Dermis blood vessel endothelial cell (primary cell): ENCODE measurements at regions not wholly inside any gene's neighbourhood (a gene's known extent, or its start where the extent isn't known, plus 50 kb on each side); places are given as distances from the start of the nearest gene placed in this dataset.
"Not testable (repeated sequence)": the region's sequence is repeated elsewhere in the genome, so short reads cannot be mapped to it uniquely, and the experiment has no call there.

Experiments
- DNase-seq: peaks from one replicate; pipeline ENCODE4 v3.0.0; 2010

DNA sequence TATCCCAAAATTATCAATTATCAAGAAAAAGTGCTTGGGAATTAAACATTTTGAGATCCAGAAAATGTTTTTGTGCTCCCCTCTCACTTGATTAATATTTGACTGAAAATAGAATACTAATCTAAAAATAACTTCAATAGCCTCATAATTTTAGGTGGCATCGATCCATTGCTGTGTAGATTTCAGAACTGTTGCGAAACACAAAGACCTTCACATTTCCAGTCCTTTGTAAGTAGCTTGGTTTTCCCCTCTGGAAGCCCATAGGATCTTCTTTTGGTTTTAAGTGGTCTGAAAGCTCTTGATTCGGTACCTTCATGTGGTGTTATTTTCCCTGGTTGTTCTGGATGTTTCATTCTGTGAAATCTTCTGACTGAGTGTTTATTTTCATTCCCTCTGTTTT lies 176.5 kb downstream of the NUFIP1 start:
- DNase-seq: no peak

DNA sequence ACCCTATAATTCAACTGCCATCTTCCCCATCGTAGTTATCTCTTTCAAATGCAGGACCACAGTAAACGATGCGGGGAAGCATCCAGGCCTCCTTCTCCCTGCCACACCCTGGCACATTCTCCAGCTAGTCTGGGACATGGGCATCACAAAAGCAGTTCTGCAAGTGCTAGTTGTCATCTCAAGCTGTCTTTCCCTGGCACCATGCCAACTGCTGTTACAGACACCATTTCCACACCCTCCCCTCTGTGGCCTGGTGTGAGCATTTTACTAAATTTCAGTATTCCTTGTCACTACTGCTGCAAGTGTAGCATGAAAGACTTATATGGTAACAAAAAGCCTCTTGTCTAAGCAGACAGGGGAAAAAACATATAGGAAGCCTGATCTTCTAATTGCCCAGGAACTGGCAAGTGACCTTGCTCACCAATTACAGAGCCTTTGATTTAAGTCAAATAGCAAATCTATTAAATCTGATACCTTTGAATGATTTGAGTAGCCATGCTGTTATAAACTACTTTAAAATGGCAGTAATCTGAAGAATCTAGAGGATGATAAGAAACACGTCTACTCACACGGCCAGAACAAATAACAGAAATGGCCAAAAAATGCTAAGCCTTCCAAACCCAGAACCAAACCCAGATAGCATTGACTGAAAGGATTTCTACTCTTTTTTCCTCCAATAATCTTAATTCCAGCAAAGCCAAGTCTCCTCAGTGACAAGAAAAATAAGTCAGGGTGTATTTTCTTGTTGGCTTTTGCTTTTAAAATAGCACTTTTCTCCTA lies 179.0 kb downstream of the NUFIP1 start:
- no peak for DNase-seq

DNA sequence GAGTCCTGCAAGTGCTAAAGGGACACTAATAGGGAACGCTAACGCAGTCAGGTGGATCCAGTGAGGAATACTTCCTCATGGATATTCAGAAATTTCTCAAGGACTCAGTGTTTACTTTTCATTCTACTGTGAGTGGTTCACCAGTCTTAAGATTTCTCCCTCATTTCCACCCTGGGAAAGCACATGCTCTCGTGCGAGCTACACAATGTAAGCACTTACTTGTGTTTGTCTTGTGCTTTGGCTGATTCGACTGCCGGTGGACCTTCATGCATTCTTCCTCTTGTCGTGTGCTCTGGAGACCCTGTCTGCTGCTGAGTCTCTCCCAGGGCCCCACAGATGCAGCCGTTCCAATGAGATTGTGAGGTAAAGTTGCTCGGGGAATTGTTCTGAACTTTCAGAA lies 180.1 kb downstream of the NUFIP1 start:
- no peak for DNase-seq

DNA sequence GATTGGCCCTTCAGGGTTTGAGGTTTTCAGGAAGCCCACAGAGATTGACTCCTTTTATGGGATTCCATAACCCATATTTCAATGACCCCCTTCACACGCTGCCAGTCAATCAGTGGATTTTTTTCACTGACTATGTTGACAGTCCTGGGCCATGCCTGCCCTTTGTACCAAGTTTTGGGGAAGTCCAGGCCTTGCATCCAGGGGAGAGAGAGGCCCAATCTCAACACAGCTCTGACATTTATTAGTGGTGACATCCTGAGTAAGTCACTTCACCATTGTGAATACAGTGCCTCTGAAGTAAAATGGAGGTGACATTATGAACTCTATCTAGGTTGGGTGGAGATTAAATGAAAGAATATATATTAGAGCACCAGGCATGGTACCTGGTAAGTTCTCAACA lies 181.1 kb downstream of the NUFIP1 start:
- no peak for DNase-seq

DNA sequence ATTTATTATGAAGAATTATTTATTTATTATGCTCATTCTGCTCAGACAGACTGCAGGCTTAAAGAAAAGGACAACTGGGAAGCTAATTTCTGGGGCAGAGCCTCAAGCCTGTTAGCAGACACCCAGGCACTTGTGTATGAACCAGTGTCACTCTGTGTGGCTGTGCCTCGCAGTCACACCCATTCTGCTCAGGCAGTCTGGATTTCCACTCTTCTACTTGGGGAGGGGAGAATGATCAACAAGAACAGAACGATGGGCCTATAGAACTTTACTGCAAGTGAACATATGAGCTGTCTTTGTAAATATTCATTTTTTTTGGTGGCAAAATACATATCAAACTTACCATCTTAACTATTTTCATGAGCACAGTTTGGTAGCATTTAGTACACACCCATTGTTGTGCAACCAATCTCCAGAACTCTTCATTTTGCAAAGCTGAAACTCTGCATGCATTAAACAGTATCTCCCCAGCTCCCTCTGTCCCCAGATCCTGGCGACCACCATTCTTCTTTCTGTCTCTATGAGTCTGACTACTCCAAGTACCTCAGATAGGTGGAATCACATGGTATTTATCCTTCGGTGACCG lies 181.7 kb downstream of the NUFIP1 start:
- no peak for DNase-seq

DNA sequence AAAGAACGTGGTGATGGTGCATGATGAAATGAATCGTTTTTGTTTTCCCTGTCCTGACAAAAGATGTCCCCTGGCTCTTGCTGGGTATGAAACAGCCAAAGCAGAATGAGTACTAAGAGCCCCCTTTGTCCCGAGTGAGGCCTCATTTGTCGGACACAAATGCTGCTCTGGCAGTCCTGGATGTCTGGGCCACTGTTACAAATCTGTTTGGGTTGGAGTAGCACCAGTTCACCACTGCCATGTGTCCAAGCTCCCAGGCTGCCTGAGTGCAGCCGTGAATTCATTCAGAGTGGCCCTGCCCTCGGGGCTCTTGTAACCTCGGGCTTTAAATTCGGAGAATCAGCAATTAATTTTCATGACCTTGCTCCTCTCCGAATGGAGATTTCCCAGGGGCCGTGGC lies 182.4 kb downstream of the NUFIP1 start:
- no peak for DNase-seq

DNA sequence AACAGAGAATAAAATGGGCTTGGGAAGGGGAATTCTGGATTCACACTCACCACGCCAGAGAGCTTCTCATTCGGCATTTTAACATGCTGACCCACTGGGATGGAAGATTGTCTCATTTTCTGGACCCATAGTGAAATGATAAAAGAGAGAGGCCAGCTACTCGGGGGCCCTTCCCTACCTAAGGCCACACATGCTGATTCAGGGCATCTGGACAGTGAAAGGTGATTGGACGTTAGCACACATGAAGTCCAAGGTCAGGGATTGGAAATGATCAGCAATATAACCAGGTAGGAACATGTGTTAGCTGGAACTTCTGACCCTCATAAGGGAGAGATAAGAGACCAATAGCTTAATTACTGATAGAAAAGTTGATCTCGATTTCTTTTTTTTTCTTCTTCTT lies 183.7 kb downstream of the NUFIP1 start:
- no peak for DNase-seq

DNA sequence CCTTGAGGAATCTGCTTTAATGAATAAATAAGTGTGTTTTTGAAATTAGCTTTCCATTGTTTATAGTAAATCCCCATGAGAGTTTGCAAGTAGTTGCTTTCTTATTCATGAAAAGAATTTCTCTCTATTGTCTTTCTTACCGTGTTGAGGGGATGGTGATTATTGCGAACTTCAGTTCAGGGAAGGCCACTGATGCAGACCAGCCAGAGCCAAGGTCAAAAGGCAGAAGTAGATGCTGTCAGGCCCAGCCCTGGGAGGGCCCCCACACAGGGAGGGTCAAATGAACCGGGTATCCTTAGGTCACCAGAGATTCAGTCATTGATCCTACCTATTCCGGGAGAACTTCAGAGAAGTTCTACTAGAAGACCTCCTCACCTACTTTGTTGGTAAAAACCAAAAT lies 185.9 kb downstream of the NUFIP1 start:
- peak; percentile 33 for DNase-seq

DNA sequence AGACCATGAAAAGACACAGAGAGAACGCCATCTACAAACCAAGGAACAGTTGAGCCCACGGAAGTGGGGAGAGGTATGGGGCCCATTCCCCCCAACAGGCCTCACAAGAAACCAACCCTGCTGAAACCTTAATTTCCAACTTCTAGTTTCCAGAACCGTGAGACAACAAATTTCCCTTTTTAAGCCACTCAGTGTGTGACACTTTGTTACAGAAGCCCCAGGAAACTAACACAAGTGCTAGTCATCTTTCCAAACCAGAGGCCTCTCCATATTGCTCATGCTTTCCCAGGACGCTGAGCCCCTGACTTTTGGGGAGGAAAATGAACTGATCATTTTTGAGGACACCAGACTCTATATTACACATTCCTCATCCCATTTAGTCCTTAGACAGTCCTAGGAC lies 186.8 kb downstream of the NUFIP1 start:
- no peak for DNase-seq

DNA sequence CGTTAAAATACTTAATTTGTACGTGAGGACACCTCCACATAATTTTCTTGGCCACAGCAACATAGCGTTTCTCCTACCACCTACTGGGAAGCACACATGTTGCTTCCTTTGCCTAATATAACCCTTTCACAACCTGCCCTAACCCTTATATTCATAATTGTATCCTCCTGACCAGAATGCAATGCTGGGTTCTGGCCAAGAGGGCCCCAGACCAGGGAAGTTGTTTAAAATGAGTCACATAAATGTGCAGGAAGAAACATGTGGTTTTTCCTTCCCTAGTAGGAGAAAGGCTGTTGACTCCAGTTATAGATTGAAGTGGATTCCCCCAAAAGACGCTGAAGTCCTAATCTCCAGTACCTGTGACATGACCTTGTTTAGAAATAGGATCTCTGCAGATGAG lies 187.3 kb downstream of the NUFIP1 start:
- peak; percentile 87 for DNase-seq

DNA sequence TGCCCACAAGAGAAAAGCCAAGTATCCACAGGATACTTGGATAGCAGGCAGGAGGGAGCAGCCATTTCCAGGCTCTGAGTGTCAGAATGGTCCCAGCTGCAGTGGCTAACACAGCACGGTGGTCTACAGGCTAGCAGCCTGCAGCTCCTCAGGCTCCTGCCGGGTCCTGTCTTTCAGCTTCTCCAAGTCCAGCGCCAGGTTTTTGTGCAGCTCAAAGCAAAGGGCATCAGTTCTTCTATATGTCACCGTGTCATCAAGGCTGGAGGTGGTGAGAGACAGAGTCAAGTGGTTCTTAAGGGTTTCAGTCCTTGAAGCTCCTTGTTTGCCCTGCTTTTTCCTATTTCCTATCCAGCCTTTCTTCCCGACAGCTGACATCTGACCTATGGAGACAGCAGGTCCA lies 188.6 kb downstream of the NUFIP1 start:
- DNase-seq: no peak

DNA sequence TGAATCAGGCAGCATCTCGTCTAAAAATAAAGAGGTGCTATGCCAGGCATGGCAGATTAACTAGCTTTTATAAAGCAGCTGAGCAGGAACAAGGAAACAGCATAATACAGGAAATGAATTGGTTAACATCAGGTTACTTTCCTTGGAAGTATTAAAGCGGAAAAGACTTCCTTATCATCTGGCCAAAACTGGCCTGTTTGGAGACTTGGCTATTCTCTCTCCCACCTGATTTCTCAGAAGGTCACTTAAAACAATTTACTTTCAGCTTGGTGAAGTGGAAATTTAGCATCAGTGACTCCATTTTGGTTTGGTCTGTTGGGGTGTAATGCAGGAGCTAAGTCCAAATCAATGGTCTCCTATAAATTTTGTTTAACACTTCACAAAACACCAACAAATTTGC lies 191.6 kb downstream of the NUFIP1 start:
- DNase-seq: no peak

DNA sequence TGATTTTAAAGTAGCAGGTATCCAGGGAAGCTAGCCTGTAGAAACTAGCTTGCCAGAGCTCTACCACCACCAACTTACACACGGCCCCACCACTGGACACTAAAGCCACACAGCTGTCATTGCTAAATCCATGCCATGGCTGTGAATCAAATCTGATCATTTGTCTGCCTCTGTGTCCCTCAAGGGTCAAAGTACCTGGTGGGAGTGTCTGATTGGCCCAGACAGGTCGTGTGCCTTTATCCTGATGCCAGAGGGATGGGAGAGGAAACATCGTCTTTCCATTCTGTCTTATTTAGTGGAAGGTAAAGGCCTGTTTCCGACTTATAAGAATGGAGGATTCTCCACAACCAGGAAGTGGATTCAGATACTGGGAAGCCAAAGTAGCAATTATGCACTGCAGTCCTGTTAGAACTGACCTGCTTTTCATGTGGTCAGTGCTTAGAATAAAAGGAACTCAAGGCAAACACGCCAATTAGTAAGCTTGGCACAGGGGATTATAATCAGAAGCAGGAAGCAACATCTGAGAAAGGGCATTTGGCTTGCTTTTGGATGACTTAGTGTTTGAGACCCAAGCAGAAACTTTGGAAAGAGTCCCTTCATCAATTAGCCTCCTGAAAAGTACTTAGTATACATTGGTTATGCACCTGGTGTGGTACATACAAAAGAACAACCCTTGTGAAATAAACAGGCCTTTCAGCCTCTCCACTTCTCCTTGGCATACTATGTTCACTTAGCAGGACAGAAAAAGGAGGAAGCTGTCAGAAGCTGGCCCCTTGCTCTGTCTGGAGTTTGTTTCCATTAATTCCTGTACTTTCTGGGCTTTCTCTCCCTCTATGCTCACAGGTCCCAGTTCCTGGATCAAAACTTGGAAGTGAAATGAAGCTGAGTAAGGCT lies 192.4 kb downstream of the NUFIP1 start:
- DNase-seq: no peak

DNA sequence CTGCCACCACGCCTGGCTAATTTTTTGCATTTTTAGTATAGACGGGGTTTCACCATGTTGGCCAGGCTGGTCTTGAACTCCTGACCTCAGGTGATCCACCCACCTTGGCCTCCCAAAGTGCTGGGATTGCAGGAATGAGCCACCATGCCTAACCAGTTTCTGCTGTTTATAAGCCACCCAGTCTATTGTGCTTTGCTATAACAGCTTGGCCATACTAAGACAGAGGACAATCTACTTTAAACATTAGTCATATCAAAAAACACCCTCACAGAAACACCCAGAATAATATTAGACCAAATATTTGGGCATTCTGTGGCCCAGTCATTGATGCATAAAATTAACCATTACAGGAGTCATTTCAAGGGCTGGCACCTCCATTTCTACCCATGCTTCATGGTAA lies 193.2 kb downstream of the NUFIP1 start:
- DNase-seq: not testable (repeated sequence)

DNA sequence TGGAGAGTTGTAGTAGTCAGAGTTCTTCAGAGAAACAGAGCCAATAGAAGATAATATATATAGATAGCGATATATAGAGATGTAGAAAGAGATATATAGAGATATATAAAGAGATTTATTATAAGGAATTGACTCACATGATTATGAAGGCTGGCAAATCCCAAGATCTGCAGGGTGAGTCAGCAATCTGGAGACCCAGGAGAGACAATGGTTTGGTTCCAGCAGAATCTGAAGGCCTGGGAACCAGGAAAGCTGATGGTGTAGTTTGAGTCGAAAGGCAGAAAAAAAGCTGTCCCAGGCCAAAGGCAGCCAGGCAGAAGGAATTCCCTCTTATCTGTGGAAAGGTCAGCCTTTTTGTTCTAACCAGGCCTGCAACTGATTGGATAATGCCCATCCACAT lies 194.1 kb downstream of the NUFIP1 start:
- peak; percentile 52 for DNase-seq

DNA sequence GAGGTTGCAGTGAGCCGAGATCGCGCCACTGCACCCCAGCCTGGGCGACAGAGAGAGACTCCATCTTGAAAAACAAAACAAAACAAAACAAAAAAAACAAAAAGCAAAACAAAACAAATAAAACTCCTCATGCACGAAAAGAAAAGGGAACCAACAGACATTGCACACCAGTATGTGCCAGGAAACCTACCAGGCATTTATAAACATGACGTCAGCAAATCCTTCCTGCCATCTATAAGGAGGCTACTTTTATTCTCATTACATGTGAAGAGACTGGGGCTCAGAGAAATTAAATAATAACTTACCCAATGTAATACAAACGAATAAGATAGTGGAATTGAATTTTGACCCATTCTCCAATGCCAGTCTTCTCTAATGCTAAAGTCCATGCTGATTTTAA lies 197.2 kb downstream of the NUFIP1 start:
- DNase-seq: peak; percentile 41

DNA sequence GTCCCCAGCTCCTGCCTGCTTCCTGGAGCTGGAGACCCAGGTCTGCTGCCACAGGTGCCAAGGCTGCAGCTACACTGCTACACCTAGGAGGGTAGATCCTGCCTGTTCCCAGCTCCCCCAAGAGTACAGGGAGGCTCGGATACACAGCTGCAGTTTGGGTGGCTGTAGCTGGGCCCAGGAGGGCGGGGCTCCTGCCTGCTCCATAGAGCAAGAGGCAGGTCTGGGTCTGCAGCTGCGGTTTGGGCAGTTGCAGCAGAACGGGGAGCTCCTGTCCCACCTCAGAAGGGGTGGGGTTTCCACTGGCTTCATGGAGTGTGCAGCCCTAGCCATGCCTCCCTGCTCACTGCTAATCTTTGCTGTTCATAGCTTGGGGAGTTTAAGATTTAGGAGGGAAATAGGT lies 199.0 kb downstream of the NUFIP1 start:
- no peak for DNase-seq

DNA sequence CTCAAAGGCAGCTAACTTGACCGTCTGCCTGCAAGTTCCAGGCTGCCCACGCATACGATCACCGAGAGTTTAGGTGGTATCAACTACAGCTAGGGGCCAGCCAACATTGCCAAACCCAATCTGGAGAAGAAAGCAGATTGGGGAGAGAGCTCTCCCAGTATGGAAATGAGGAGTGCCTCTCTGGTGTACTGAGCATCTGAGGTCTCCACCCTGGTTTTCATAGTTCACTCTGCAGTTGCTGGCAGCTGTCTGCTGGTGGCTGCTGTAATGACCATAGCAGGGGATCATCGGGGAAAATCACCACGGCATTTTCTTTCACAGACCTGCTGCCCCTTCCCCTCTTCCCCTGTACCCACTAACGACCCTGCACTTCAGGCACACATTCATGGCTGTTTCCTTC lies 201.7 kb downstream of the NUFIP1 start:
- DNase-seq: no peak

DNA sequence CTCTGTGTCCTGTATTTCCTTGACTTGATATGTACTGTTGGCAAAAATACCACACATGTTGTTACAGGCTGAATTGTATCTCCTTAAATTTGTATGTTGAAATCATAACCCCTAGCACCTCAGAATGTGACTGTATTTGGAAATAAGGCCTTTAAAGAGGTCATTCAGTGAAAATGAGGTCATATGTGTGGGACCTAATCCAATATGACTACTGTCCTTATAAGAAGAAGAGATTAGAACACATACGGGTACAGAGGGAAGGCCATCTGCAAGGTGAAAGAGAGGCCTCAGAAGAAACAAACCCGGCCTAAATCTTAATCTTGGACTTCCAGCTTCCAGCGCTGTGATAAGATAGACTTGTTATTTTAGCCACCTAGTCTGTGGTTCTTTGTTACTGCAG lies 202.5 kb downstream of the NUFIP1 start:
- DNase-seq: no peak

DNA sequence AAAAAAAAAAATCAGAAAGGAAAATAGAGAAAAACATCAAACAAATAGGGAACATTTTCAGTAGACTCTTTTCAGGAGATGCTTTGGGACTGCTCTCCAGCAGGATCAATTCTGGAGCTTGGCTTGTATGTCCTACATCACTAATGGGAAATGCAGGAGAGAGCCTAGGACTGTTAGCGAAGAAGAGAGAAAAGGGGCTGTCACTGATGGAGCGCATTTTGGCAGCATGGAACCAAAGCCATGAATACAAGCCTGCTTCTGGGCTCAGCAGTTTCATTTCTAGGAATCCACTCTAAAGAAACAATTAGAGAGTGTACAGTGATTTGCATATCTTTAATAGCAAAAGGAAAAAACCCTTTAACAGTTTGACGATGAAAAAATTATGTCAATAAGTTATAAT lies 203.9 kb downstream of the NUFIP1 start:
- DNase-seq: no peak

DNA sequence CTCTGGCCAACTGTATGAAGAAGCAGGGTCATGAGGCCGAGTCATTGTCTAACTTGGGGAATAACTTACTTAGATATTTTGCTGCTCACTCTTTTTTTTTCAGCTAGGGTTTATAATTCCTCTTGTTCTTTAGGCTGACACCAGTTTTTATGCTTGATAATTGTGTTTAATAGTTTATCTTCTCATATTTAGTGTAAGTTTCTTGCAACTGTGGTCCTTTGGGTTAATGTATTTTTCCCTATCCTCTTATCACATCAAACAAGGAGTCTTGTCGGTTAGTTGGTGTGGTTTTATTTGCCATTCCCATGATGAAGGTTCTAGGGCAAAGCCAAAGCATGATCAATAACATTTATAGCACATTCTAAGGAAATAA lies 204.6 kb downstream of the NUFIP1 start:
- DNase-seq: no peak

DNA sequence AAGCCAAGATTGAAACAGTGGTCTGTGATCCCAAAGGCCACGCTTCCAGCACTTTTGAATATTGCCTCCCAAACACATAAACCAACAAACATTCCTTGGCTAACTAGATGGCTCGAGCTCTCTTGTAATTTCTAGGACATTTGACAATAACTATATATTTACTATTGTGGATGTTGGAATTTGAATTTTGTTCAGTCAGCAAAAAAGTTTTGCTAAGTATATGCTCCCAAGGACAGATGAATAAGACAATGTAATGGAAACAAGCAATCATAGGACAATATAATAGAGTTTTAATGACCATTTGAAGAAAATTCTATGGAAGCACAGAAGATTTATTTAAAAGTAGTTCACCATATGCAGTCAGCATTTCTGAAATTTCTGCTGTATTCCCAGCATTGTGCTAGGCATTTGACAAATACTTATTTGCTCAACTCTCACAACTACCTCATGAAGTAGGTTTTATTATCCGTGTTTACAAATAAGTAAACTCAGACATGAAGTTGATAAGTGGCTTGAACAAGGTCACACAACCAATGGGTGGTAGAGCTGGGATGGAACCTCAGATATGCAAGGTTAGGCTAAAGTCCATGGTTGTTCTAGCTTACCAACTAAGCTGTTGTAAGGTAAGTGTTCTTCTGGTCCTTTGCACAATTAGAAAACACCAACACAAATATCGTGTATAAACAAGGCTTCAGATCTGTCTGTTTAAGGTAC lies 205.1 kb downstream of the NUFIP1 start:
- no peak for DNase-seq

DNA sequence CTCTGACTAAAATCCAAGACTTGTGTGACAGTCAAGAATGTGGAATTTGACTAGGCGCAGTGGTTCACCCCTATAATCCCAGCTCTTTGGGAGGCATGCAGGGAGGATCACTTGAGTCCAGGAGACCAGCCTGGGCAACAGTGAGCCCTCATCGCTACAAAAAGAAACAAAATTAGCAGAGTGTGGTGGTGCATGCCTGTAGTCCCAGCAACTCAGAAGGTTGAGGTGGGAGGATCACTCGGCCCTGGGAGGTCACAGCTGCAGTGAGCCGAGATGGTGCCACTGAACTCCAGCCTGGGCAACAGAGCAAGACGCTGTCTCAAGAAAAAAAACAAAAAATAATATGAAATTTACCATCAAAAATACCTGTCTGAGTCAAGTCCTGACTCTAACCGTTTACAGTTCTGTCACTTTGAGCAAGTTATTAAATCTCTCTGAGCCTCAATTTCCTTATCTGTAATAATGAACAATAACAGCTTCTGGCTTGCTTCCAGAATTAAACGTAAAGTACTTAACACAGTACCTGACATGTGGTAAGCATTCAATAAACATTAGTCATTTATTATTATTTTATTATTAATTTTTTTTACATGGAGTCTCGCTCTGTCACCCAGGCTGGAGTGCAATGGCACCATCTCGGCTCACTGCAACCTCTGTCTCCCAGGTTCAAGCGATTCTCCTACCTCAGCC lies 204.6 kb upstream of the TSC22D1 start:
- no peak for DNase-seq
